DLD1 (cell line): ENCODE measurements at regions not wholly inside any gene's neighbourhood (a gene's known extent, or its start where the extent isn't known, plus 50 kb on each side); places are given as distances from the start of the nearest gene placed in this dataset.
"Not testable (repeated sequence)": the region's sequence is repeated elsewhere in the genome, so short reads cannot be mapped to it uniquely, and the experiment has no call there.

ENCODE experiments used
- in situ Hi-C: cut with HindIII; loops from 2 replicates; pipeline ENCODE4 v1.10.0; 2017; ENCODE audit warnings: low sequenced_read_pairs

GRCh38 chr1:88623101-88623500 lies 61.0 kb upstream of the PKN2 start:
- in situ Hi-C loops, result not testable (repeated sequence)
